HG03025 (cell line): ENCODE measurements at regions not wholly inside any gene's neighbourhood (a gene's known extent, or its start where the extent isn't known, plus 50 kb on each side); places are given as distances from the start of the nearest gene placed in this dataset.

Experiments used
- ATAC-seq: cut with Tn5 transposase; IDR thresholded peaks from one replicate; pipeline ENCODE4 v1.9.1; 2021; ENCODE audit warnings: mild to moderate bottlenecking, moderate library complexity; ENCODE audit not compliant: unreplicated experiment, low FRiP score

DNA sequence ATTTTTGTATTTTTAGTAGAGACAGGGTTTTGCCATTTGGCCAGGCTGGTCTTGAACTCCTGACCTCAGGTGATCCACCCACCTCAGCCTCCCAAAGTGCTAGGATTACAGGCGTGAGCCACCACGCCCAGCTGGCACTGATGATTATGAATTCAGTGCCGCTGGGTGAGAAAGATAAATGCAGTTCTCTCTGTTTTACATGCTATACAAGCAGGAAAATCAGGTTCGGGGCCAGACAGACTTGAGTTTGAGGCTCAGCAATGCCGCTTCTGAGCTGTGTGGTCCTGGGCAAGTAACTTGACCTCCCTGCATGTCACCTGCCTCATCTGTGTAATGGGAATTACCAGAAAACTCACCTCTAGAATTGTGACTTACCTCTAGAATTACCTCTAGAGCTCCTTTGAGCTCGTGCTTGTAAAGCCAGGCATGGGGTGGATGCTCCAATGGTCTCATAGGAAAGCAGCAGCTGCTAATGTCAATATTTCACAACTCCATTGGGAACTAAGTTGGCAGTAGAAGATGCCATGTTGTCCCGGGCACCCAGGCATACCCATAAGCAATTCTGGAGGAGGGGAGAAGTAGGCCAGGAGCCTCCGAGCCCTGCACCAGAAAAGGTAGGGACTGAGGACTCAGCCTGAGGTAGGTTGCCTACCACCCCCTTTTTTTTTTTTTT is 119.8 kb upstream of the SLC25A33 start:
- ATAC-seq: no peak

DNA sequence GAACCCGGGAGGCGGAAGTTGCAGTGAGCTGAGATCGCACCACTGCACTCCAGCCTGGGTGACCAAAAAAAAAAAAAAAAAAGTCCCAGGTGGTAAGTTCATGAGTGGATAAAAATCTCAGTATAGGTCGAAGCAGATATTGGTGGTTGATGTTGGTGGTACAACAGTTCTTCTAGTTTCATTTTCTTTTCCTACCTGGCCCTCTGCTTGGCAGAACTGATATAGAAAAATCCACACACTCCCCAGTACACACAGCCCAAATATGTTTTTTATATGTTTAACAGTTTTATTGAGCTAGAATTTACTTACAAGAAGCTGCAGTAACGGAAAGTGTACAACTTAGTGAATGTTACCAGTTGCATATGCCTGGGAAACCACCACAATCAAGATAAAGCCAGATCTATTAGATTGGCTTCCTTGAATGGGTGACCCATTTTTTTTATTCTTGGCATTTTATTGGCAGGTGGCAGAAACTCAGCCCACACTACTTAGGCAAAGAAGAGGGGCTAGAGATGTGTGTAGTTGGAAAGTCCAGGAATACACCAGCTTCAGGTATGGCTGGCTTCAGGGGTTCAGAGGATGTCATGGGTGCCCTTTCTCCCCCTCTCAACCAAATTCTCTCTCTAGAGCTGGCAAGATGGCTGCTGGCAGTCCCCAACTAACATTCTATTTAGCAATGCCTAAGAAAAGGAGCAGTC is 118.3 kb upstream of the SLC25A33 start:
- no peak for ATAC-seq

DNA sequence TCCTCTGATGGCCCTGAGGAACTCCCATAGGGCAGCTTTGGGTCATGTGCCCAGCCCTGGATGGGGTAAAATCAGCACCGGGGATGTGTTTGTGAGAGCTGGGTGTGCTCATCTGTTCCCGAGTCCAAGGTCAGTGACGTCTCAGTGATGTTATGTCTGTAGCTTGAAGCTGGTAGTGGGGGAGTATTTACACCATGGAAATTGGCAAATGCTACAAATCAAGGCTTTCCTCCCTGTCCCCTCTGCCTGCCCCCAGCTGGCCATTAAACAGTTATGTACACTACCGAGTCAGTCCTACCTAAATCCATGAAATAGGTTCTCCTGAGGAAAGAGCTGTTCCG is 117.8 kb upstream of the SLC25A33 start:
- no peak for ATAC-seq

DNA sequence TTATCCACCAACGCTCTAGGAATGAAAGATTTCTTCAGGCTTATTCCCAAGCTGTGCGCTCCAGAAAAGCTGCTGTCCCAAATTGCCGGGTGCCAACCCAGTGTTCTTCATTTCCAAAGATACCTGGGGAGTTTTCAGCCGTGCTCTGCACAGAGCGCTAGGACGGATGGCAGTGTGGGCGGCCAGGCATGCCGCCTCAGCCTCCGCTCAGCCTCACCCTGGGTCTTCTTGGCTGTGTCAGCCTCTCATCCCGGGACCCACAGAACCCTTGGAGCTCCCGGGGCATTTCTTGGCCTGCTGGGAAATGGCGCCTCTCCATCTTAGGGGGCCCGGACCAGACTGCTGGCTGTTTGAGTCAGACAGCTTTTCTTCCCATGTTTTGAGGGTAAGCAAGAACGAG is 116.9 kb upstream of the SLC25A33 start:
- ATAC-seq: no peak

DNA sequence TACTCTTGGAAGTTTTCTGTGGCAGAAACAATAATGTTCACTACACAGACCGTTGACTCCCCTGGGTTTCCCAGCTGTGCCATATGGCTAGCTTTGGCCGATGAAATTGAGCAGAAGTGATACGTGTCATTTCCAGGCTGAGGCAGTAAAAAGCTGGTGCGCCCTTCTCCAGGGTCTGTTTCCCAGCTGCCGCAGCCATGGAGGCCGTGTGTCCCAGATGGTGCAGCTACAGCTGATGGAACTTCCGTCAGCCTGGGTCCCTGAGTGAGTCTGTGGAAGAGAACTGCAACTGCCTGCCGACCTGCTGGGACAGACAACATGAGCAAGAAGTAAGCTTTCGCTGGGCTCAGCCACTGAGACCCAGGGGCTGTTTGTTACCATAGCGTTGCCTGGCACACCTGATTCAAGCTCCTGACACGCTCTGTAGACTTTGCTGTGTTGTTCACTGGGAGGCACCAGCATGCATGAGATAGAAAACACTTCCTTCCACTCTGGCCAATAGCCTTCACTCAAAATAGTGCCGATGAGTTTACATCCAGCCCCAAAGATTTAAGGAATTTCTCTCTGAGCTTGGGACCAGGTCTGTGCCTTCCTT is 116.3 kb upstream of the SLC25A33 start:
- no peak for ATAC-seq

DNA sequence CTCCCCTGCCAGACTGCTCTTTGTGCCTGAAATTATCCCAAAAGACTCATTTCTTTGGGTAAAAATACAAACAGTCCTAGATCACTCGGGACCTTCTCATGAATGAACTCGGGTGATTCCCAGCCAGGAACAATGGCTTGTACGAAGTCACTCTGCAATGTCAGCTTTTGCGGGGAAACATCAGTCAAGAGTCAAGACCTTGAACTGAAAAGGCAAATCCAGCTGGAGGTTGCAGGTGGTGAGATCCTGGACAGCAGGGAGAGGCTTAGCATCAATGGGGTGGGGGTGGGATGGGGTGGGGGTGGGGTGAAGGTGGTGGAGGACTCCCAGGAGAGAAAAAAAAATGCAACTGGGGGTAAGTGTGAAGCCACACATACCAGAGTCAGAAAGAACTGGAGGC is 115.0 kb upstream of the SLC25A33 start:
- no peak for ATAC-seq

DNA sequence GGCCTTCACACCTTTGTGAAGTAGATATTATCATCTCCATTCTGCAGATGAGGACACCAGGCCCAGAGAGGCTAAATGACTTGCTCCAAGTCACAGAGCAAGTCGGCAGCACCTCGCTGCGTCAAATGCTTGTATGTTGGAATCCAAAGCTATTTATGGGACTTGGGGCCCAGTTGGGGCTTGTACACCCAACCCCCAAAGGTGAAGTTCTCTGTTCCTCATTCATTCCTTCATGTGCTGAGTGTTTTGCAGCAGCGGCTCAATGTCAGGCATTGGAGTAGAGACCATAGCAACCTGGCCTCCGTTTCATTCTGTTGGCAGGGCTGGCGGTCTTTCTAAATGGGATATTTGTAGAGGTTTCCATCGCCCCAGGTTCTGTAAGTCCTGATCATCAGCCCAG is 113.4 kb upstream of the SLC25A33 start:
- peak; percentile 4 for ATAC-seq

DNA sequence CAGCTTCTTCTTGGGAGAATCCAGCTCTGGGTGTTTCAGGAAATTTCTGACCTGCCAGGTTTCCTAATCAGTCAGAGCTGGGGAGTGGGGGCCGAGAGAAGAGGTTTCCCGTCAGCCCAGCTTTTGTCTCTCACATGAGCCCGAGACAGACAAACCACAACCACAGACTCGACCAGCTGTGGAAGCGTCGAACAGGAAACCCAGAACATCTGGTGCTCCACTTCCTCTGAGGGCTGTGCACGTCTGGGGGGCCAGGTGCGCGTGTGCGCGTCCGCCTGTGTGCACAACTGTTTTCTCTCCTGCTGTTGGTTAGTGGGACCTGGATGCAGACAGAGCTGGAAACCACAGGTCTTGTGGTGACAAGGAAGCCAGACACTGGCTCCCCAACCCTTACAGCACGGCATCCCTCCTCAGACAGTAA is 113.0 kb upstream of the SLC25A33 start:
- ATAC-seq: peak; percentile 62

DNA sequence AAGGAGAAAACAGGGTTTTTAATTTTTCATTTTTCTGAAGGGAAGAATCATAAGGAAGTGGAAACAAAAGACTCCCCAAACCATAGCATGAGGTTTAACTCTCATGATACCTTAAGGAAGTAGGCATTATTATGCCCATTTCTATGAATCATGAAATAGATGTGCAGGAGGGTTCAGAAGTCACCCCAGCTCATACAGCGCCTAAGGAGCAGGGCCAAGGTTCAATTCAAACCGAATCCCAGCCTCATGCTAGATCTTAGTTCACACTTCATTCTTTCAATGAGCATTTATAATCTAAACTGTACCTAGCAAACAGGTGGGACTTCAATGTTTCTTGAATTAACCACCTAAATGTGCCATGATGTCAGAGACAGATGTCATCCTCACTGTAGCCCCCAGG is 111.9 kb upstream of the SLC25A33 start:
- ATAC-seq: no peak

DNA sequence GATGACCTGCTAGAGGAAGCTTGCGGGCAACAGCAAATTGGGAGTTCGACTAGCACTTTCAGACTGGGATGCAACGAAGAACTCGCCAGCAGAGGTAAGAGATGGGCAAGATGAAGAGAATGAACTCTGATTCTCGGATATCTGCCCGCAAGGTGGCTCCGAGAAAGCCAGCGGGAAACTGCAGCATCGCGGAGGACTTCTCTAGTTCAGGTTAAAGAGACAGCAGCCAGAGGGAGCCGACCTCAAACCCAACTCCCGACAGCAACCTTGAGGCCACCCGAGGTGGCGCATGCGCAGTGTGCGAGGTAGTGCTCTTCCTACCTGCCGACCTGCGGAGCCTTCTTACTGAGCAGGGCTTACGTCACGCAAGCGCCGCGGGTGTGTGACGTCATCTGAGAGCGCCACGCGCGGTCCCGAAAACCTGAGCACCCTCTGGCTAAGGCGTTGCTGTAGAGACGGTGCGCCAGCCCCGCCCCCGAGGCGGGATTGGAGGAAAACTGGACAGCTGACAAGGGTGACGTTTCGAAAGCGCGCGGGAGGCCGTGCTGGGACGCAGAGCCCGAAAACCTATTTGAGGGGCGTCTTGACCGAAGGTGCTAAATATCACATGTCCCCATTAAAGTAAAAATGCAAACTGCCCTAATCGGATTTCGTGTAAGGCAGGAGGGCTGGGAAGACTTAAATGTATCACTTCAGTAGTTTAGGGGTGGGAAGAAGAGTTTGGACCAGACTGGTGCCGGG is 110.5 kb upstream of the SLC25A33 start:
- ATAC-seq: peak; percentile 57

DNA sequence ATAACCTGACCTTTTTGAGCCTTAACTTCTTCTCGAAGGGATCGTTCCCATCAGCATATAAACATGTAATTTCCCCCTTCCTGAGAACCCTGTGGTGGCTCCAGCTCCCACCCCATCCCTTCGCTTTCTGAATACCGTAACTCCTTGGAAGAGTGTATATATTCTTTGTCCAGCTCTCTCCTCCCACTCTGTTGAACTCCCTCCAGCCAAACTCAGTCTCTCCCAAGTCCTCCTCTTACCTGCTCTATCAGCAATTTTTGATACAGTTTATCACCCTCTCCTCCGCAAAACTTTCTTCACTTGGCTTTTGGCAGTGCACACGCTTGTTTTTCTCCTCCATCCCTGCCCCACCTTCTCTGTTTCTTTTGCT is 109.9 kb upstream of the SLC25A33 start:
- ATAC-seq: no peak

DNA sequence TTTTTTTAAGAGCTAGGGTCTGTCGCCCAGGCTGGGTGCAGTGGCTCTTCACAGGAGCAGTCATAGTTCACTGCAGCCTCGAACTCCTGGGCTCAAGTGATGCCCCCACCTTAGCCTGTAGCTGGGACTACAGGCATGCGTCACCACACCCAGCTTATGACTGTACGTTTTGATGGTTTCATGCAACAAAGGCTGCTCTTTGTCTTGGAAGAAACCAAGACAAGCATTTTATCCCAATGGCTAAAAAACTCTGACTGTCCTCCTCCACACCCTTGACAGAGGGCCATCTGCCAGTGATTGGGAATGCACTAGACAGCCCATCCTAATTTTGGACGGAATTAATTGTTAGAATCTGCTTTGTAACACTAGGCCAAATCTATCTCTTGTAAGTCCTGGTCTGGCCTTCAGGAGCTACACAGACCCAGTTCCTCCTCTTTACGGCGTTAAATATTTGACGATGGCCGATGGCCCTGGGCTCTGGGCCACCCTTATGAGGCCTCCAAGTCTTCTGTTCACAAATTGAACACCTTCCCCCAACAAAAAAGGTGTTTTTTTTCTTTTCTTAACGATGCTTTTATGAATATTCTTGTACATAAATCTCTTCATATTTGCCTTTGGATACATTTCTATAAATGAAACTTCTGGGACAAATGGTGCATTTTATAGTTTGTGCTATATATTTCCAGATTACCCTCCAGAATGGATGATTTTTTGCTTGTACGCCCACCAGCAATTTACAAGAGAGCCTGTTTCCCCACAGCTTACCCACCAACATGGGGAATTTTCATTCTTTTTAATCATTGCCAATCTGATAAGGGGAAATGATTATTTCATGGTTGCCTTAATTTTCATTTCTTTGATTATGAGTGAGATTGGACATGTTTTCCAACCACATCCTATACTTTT is 104.8 kb upstream of the SLC25A33 start:
- no peak for ATAC-seq

DNA sequence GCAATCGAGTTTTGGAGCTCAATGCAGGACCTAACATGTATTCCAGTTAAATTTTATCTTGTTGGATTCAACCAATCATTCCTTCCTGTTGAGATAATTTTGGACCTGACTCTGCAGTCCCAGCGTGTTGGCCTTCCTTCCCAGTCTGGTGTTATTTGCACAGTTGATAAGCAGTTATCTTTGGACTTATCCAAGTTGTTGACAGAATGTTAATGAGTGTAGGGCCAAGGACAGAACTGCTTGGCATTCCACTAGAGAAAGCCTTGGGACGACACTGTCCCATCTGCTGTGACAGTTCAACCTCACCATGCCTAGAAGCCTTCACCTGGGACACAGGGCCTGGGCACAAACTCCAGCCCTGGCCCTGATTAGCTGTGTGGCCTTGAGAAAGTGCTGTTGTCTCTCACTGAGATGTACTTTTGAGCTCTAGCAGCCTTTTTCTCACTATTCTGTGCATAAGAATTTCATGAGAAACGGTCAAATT is 104.1 kb upstream of the SLC25A33 start:
- no peak for ATAC-seq

DNA sequence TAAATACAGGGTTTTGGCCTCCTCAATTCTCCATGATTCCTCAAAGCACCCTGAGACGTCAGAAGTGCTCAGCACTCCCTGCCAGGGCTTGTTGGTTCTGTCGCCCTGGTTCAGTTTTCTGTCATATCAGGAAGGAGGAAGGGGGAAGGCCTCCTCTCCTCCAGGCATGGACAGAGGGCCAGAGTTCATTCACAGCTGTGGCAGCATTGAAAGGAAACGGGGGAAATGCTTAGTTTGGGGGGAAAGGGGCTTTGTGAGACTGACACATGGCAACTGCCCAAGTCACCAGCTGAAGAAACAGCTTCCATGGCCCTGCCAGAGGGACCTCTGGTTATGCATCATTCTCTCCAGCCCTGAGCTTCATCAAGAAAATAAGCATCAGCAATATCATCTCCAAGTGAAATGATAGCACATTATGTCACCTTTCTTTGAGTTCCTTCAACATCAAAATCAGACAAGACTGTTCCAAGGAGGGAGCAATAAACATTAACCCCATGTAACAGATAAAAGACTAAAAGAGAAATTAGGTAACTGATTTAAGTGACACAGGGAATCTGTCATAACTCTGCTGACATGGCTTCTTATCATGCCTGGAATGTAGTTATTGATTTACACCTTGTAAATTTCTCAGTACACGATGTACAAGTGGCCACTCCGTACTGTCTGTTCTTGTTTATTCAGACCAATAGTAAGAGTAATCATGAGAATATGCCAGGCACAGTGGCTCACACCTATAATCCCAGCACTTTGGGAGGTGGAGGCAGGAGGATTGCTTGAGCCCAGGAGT is 103.2 kb upstream of the SLC25A33 start:
- ATAC-seq: no peak

DNA sequence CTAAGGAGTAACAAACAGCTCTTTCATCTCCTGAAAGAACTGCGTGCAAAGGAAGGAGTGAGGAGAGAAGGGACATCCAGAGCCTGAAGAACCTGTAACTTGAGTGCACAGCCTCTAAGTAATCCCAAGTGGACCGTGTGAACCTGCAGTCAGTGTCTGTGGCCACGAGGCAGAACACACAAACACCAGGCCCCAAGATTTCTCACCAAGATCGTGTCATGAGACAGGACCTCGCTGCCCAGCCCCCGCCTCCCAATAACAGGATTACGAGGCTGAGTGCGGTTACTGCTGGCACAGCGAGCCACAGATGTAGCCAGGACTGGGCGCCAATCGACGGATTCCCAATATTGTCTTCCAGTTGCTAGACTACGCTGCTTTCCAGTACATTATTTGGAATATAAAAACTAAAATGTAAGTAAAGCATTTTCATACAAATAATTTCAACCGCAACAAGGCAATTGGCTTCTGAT is 101.3 kb upstream of the SLC25A33 start:
- ATAC-seq: no peak

DNA sequence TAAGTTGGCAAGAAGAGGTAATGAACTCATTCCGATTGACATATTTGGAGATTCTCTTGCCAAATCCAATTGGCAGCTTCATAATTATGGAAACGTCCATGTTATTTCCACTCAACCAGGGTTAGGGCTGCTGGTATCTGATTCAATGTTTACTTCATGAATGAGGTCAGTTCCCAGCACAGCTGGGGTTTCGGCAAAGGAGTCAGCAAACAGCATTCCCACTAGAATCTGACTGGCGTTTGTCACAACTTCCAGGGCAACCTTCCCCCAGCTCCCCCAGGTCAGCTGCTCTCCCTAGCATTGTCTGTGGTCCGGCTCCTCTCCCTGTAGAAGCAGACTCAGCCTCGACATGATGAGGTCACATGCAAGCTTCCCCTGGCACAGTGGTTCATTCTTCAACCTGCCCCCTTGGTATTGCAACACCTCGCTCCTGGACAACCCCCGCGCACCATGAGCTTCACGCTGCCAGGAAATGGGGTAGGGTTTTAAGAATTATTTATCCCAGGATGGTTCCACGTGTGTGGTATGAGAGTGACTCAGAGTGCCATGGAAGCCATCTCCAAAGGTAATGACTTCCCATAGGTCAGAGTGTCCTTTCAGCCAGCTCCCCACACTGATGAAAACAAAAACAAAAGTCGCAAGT is 100.7 kb upstream of the SLC25A33 start:
- ATAC-seq: no peak

DNA sequence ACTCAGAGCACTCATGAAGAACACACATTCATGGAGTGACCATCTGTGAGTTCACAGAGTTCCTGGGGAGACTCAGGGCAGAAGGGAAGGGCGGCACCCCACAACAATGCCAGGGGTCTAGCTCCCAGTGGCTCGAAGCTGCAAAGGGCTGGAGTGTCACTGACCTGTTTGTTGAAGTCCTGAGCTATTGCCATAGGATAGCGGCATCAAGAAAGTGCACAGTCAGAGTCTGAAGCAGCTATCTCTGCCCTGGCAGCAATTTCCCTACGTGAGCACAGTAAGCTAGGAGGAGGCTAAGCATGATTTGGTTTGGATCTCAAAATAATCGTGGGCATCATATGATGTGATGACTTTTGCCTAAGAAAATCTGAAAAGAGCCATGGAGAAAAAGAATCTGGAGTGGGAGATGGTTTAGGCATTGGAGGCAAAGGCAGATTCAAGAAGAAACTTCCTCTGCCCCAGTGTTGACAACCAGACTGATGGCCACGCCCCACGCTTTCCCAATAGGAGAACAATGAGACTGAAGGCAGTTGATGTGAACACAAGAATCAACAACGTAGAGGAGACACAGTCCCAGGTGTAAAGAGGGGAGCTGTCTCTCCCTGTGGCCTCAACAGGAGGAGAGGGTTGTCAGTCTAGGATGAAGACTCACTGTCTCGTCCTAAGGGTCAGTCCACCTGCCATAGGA is 100.0 kb upstream of the SLC25A33 start:
- no peak for ATAC-seq

DNA sequence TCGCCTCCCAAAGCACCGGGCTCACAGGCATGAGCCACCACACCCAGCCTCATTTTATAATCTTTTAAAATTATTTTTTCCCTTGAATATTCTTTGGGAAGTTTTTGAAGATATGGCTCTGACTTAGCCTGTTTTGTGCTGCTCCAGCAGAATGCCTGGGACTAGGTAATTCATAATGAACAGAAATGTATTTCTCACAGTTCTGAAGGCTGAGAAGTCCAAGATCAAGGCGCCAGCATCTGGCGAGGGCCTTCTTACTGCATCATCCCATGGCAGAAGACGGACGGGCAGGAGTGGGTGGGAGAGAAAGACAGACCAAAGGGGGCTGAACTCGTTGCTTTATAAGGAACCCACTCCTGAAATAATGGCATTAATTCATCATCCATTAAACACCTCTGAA is 99.0 kb upstream of the SLC25A33 start:
- no peak for ATAC-seq
